ENCODE measurements at regions not wholly inside any gene's neighbourhood (a gene's known extent, or its start where the extent isn't known, plus 50 kb on each side); places are given as distances from the start of the nearest gene placed in this dataset.

- TF ChIP-seq TAF1 (IDR thresholded peaks at IDR 0.05; ENCODE audit: borderline replicate concordance, insufficient read depth, low read length), result no peak
- TF ChIP-seq POLR2AphosphoS5 (IDR thresholded peaks at IDR 0.05; ENCODE audit: low read depth, low read length), result no peak
- TF ChIP-seq REST (IDR thresholded peaks at IDR 0.05; ENCODE audit: insufficient read depth in 1 of 2, low read depth in 2 of 2, low read length in 2 of 2), result no peak
These were observed 190.6 kb upstream of the PLET1 start for GRCh38 chr11:112451250-112451649.
